Heart left ventricle (tissue), 13 donors: ENCODE measurements at regions not wholly inside any gene's neighbourhood (a gene's known extent, or its start where the extent isn't known, plus 50 kb on each side); places are given as distances from the start of the nearest gene placed in this dataset.

Experiments used
- POLR2A ChIP-seq, 2 donors: fragments of 450-650 bp; IDR thresholded peaks; one replicate each; pipeline ENCODE4 v1.6.1; 2017; ENCODE audit warnings: antibody characterized with exemption in 2 of 2, mild to moderate bottlenecking in 2 of 2, moderate library complexity in 2 of 2
- TF ChIP-seq, protein P1 (sequence below), 12 donors: fragments of 200-600 bp; sonication (generic) in 4 of 12; IDR thresholded peaks; one replicate each; pipeline versions ENCODE4 v1.5.0 to v1.8.0; 2018 to 2022; ENCODE audit warnings: antibody characterized with exemption in 12 of 12, mild to moderate bottlenecking in 5 of 12
- donor health status: ischemic (EF 13 %, LVEDD 7.1; RV severe dilation, severe dysfunction).
- donor health status: DM: no; HTN: yes; CAD: no.
- donor health status: DM: no; HTN: no; CAD: no.
- donor health status: ischemic (EF 25% LVEDD 6.9; RV normal size, moderate dysfunction).
- donor health status: ischemic (EF 25% LVEDD 5.7; RV mildly dilated, moderate dysfunction).
- donor health status: ischemic (EF 35%, LVEDD 5.7; RV mildly dilated, moderate dysfunction).
- donor health status: nonischemic (EF 11% LVEDD 7.7; RV severe dilation, severe dysfunction).
- donor health status: DM: yes; HTN: yes; CAD: no.
- donor health status: PGD.
- donor health status: ischemic (EF 29% LVEDD 5.4; RV normal size, mild dysfunction).
- donor health status: nonischemic (EF 23%, LVEDD 6.1; RV moderate dilation, normal function).

DNA sequence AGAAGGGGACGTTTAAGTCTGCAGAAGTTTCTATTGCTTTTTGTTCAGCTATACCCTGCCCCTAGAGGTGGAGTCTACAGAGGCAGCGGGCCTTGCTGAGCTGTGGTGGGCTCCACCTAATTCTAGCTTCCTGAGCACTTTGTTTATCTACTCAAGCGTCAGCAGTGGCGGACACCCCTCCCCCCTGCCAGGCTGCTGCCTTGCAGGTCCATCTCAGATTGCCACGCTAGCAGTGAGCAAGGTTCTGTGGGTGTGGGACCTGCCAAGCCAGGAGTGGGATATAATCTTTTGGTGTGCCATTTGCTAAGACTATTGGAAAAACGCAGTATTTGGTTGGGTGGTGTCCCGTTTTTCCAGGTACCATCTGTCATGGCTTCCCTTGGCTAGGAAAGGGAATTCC, 147.3 kb upstream of the PRPS1L1 start:
- TF ChIP-seq, protein P1, sequence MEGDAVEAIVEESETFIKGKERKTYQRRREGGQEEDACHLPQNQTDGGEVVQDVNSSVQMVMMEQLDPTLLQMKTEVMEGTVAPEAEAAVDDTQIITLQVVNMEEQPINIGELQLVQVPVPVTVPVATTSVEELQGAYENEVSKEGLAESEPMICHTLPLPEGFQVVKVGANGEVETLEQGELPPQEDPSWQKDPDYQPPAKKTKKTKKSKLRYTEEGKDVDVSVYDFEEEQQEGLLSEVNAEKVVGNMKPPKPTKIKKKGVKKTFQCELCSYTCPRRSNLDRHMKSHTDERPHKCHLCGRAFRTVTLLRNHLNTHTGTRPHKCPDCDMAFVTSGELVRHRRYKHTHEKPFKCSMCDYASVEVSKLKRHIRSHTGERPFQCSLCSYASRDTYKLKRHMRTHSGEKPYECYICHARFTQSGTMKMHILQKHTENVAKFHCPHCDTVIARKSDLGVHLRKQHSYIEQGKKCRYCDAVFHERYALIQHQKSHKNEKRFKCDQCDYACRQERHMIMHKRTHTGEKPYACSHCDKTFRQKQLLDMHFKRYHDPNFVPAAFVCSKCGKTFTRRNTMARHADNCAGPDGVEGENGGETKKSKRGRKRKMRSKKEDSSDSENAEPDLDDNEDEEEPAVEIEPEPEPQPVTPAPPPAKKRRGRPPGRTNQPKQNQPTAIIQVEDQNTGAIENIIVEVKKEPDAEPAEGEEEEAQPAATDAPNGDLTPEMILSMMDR (IDR thresholded peaks at IDR 0.05): no peak
- no peak for TF ChIP-seq POLR2A (IDR thresholded peaks at IDR 0.05)
